Skeletal muscle tissue (tissue), 3 donors: ENCODE measurements at regions not wholly inside any gene's neighbourhood (a gene's known extent, or its start where the extent isn't known, plus 50 kb on each side); places are given as distances from the start of the nearest gene placed in this dataset.

Experiments
- H3K27ac ChIP-seq: one replicate; pipeline ENCODE4 v1.7.0; 2013; ENCODE audit warnings: mild to moderate bottlenecking, low read depth, low read length, inconsistent platforms
- H3K27me3 ChIP-seq, 3 donors: one replicate each; pipeline ENCODE4 v1.7.0; 2013; ENCODE audit warnings: low read length in 3 of 3; ENCODE audit not compliant: control insufficient read depth in 3 of 3, insufficient read depth in 3 of 3
- H3K36me3 ChIP-seq, 3 donors: one replicate each; pipeline ENCODE4 v1.7.0; 2013; ENCODE audit warnings: low read length in 3 of 3; ENCODE audit not compliant: control insufficient read depth in 3 of 3, insufficient read depth in 3 of 3
- H3K4me1 ChIP-seq, 3 donors: one replicate each; pipeline ENCODE4 v1.7.0; 2013; ENCODE audit warnings: low read length in 3 of 3, mild to moderate bottlenecking in 3 of 3; ENCODE audit not compliant: control insufficient read depth in 3 of 3, insufficient read depth in 3 of 3
- H3K4me3 ChIP-seq, 3 donors: one replicate each; pipeline ENCODE4 v1.7.0; 2013; ENCODE audit warnings: low read length in 3 of 3
- H3K9ac ChIP-seq, 3 donors: one replicate each; pipeline ENCODE4 v1.7.0; 2013; ENCODE audit warnings: low read length in 3 of 3, mild to moderate bottlenecking in 3 of 3, moderate library complexity in 2 of 3, low read depth in 1 of 3
- H3K9me3 ChIP-seq, 3 donors: one replicate each; pipeline ENCODE4 v1.7.0; 2013; ENCODE audit warnings: low read length in 3 of 3; ENCODE audit not compliant: control insufficient read depth in 3 of 3
- donor health status: Osteomylitis.

GRCh38 chr4:1471443-1472147 is 65.4 kb upstream of the NKX1-1 start:
- H3K9ac ChIP-seq = no peak overlapping the region
- H3K27me3 ChIP-seq = peaks cover 50 to 56% (median 52%) of the 10 kb centered on the region in 3 donors
- H3K9me3 ChIP-seq = peaks cover 0 to 6% (median 0%) of the 10 kb centered on the region in 3 donors
- no peak overlapping the region for H3K4me3 ChIP-seq
- H3K36me3 ChIP-seq = no peaks in the 10 kb centered on the region
- no peak overlapping the region for H3K27ac ChIP-seq
- no peaks in the 10 kb centered on the region for H3K4me1 ChIP-seq

- H3K4me1 ChIP-seq = no peaks in the 10 kb centered on the region
- peaks cover 50 to 60% (median 57%) of the 10 kb centered on the region in 3 donors for H3K27me3 ChIP-seq
- H3K4me3 ChIP-seq = no peak overlapping the region
- peaks cover 0 to 6% (median 0%) of the 10 kb centered on the region in 3 donors for H3K9me3 ChIP-seq
- H3K36me3 ChIP-seq = no peaks in the 10 kb centered on the region
- H3K27ac ChIP-seq = no peak overlapping the region
- H3K9ac ChIP-seq = no peak overlapping the region
Measured at GRCh38 chr4:1470816-1471442, 64.7 kb upstream of the NKX1-1 start.

- peaks cover 50 to 64% (median 62%) of the 10 kb centered on the region in 3 donors for H3K27me3 ChIP-seq
- H3K4me3 ChIP-seq = no peak overlapping the region
Measured at GRCh38 chr4:1470393-1470670, 64.1 kb upstream of the NKX1-1 start.

GRCh38 chr4:1469607-1470392 is 63.6 kb upstream of the NKX1-1 start:
- Histone ChIP-seq H3K36me3 (no peaks in the 10 kb centered on the region), H3K27me3 (peaks cover 53 to 67% (median 65%) of the 10 kb centered on the region in 3 donors), H3K9me3 (peaks cover 0 to 6% (median 0%) of the 10 kb centered on the region in 3 donors), H3K27ac (no peak overlapping the region), H3K9ac (no peak overlapping the region), H3K4me1 (no peaks in the 10 kb centered on the region), H3K4me3 (no peak overlapping the region)

More at GRCh38 chr4:1470393-1470670, 64.1 kb upstream of the NKX1-1 start:
- H3K36me3 ChIP-seq = no peaks in the 10 kb centered on the region
- peaks cover 0 to 6% (median 0%) of the 10 kb centered on the region in 3 donors for H3K9me3 ChIP-seq
- no peak overlapping the region for H3K9ac ChIP-seq
- H3K4me1 ChIP-seq = no peaks in the 10 kb centered on the region
- no peak overlapping the region for H3K27ac ChIP-seq

GRCh38 chr4:1469043-1469442 is 62.8 kb upstream of the NKX1-1 start:
- Histone ChIP-seq H3K9ac (no peak overlapping the region), H3K9me3 (peaks cover 0 to 6% (median 0%) of the 10 kb centered on the region in 3 donors), H3K4me1 (no peaks in the 10 kb centered on the region), H3K4me3 (no peak overlapping the region), H3K27ac (no peak overlapping the region), H3K36me3 (no peaks in the 10 kb centered on the region), H3K27me3 (peaks cover 54 to 70% (median 62%) of the 10 kb centered on the region in 3 donors)

- no peaks in the 10 kb centered on the region for H3K4me1 ChIP-seq
- peaks cover 46 to 72% (median 62%) of the 10 kb centered on the region in 3 donors for H3K27me3 ChIP-seq
- H3K27ac ChIP-seq = no peak overlapping the region
- peaks cover 0 to 6% (median 0%) of the 10 kb centered on the region in 3 donors for H3K9me3 ChIP-seq
- no peak overlapping the region for H3K9ac ChIP-seq
- no peaks in the 10 kb centered on the region for H3K36me3 ChIP-seq
- no peak overlapping the region for H3K4me3 ChIP-seq
Measured at GRCh38 chr4:1467581-1468458, 61.6 kb upstream of the NKX1-1 start.

GRCh38 chr4:1466863-1467165 is 60.6 kb upstream of the NKX1-1 start:
- peaks cover 0 to 6% (median 0%) of the 10 kb centered on the region in 3 donors for H3K9me3 ChIP-seq
- no peaks in the 10 kb centered on the region for H3K36me3 ChIP-seq
- H3K4me3 ChIP-seq = no peak overlapping the region
- H3K27ac ChIP-seq = no peak overlapping the region
- H3K4me1 ChIP-seq = no peaks in the 10 kb centered on the region
- no peak overlapping the region for H3K9ac ChIP-seq
- peaks cover 48 to 72% (median 65%) of the 10 kb centered on the region in 3 donors for H3K27me3 ChIP-seq

GRCh38 chr4:1466034-1466862 is 60.0 kb upstream of the NKX1-1 start:
- H3K27ac ChIP-seq = no peak overlapping the region
- peaks cover 47 to 70% (median 65%) of the 10 kb centered on the region in 3 donors for H3K27me3 ChIP-seq
- no peaks in the 10 kb centered on the region for H3K4me1 ChIP-seq
- peaks cover 0 to 6% (median 0%) of the 10 kb centered on the region in 3 donors for H3K9me3 ChIP-seq
- no peaks in the 10 kb centered on the region for H3K36me3 ChIP-seq
- H3K4me3 ChIP-seq = no peak overlapping the region
- H3K9ac ChIP-seq = no peak overlapping the region
